Loucy (cell line): ENCODE measurements at regions not wholly inside any gene's neighbourhood (a gene's known extent, or its start where the extent isn't known, plus 50 kb on each side); places are given as distances from the start of the nearest gene placed in this dataset.

Source experiments
- EZH2phosphoT487 ChIP-seq: fragments of 200-600 bp; IDR thresholded peaks from 2 replicates; pipeline ENCODE4 v1.6.1; 2018; ENCODE audit warnings: antibody characterized with exemption, mild to moderate bottlenecking, moderate library complexity, borderline replicate concordance
- TF ChIP-seq, protein P1 (sequence below): fragments of 200-600 bp; sonication (generic); conservative IDR thresholded peaks from 2 replicates; pipeline ENCODE4 v1.5.1; 2014; ENCODE audit warnings: mild to moderate bottlenecking, antibody characterized with exemption, low read length

GRCh38 chr5:44640945-44641456 lies 167.7 kb upstream of the MRPS30 start:
- no peak for TF ChIP-seq EZH2phosphoT487
- TF ChIP-seq, protein P1, sequence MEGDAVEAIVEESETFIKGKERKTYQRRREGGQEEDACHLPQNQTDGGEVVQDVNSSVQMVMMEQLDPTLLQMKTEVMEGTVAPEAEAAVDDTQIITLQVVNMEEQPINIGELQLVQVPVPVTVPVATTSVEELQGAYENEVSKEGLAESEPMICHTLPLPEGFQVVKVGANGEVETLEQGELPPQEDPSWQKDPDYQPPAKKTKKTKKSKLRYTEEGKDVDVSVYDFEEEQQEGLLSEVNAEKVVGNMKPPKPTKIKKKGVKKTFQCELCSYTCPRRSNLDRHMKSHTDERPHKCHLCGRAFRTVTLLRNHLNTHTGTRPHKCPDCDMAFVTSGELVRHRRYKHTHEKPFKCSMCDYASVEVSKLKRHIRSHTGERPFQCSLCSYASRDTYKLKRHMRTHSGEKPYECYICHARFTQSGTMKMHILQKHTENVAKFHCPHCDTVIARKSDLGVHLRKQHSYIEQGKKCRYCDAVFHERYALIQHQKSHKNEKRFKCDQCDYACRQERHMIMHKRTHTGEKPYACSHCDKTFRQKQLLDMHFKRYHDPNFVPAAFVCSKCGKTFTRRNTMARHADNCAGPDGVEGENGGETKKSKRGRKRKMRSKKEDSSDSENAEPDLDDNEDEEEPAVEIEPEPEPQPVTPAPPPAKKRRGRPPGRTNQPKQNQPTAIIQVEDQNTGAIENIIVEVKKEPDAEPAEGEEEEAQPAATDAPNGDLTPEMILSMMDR: no peak
